ENCODE measurements at regions not wholly inside any gene's neighbourhood (a gene's known extent, or its start where the extent isn't known, plus 50 kb on each side); places are given as distances from the start of the nearest gene placed in this dataset.

GRCh38 chr10:29119374-29119773 is 169.5 kb upstream of the LYZL1 start:
- TF ChIP-seq, protein P1, sequence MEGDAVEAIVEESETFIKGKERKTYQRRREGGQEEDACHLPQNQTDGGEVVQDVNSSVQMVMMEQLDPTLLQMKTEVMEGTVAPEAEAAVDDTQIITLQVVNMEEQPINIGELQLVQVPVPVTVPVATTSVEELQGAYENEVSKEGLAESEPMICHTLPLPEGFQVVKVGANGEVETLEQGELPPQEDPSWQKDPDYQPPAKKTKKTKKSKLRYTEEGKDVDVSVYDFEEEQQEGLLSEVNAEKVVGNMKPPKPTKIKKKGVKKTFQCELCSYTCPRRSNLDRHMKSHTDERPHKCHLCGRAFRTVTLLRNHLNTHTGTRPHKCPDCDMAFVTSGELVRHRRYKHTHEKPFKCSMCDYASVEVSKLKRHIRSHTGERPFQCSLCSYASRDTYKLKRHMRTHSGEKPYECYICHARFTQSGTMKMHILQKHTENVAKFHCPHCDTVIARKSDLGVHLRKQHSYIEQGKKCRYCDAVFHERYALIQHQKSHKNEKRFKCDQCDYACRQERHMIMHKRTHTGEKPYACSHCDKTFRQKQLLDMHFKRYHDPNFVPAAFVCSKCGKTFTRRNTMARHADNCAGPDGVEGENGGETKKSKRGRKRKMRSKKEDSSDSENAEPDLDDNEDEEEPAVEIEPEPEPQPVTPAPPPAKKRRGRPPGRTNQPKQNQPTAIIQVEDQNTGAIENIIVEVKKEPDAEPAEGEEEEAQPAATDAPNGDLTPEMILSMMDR (IDR thresholded peaks at IDR 0.05; ENCODE audit: control insufficient read depth, extremely low read depth, insufficient read depth) = peak; percentile 24; the same call in 1 of the 2 replicates
- no peak for DNase-seq (ENCODE audit: low read depth)

GRCh38 chr10:29120216-29120615 is 168.7 kb upstream of the LYZL1 start:
- TF ChIP-seq, protein P1 (IDR thresholded peaks at IDR 0.05; ENCODE audit: control insufficient read depth, extremely low read depth, insufficient read depth) = no peak
- no peak for DNase-seq (ENCODE audit: low read depth)

More at GRCh38 chr10:29119374-29119773, 169.5 kb upstream of the LYZL1 start:
- no peak overlapping the region for H3K4me3 ChIP-seq (ENCODE audit: low read depth, low read length)

DNA sequence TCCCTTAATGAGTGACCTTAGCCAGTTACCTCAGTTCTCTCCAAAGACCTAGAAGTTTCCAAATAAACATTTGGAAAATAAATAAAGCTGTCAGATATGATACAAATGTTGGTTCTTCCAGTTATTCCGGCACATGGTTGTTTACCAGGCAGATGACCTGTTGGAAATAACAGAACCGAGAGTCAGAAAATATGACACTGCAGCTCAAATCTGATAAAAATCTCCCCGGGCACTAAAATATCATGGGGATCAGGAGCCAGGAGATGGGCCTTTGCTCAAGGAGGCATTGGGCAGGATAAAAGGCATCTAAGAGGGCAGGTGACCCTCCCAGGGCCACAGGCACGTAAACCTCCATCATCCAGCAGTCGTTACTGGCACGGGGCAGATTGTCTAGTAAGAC is 164.0 kb upstream of the LYZL1 start:
- no peak for DNase-seq (ENCODE audit: low read depth)
- TF ChIP-seq, protein P1 (IDR thresholded peaks at IDR 0.05; ENCODE audit: control insufficient read depth, extremely low read depth, insufficient read depth) = no peak

More at GRCh38 chr10:29120216-29120615, 168.7 kb upstream of the LYZL1 start:
- no peak overlapping the region for H3K4me3 ChIP-seq (ENCODE audit: low read depth, low read length)

DNA sequence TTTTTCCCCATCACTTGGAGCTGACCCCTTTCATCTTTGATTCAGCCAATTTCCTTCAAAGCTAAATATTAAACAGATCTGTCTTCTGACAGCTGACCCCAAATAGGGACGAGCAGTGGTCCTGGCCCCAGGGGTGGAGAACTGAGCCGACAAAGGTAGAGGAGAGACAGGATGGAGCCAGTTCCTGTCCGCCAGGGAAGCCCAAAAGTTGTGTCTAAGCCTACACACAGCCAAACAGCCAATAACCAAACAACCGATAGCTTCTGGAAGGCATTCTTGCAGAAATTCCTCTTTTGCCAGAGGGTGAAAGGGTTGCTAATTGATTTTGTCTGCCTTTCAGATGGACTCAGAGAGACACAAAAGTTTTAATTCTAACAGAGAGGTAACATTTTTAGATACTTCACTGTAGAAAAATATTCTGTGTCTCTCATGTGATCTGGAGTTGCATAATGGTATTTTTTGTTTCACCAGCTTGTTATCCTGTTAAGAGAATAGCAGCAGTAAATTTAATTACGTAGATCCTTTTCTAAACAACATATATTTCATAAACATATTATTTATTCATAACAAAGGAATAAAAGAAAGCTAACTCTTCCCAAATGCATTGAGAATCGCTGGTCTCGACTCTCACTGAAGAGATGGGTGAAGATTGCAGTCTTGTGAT is 161.7 kb upstream of the LYZL1 start:
- DNase-seq (ENCODE audit: low read depth) = no peak
- H3K4me3 ChIP-seq (ENCODE audit: low read depth, low read length) = no peak overlapping the region
- TF ChIP-seq, protein P1 (IDR thresholded peaks at IDR 0.05; ENCODE audit: control insufficient read depth, extremely low read depth, insufficient read depth) = no peak

More for the DNA sequence above, 164.0 kb upstream of the LYZL1 start:
- no peak overlapping the region for H3K4me3 ChIP-seq (ENCODE audit: low read depth, low read length)

DNA sequence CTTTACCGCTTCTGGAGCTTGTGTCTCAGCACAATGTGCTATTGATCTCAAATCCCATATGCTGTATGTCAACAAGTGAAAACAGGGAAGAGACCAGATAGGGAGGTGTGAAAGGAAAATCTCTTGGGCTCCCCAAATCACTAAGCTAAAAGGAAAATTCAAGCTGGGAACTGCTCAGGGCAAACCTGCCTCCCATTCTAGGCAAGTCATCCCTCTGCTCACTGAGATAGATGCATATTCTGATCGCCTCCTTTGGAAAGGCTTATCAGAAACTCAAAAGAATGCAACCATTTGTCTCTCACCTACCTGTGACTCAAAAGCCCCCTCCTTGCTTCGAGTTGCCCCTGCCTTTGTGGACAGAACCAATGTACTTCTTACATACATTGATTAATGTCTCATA is 161.1 kb upstream of the LYZL1 start:
- no peak overlapping the region for H3K4me3 ChIP-seq (ENCODE audit: low read depth, low read length)
- no peak for DNase-seq (ENCODE audit: low read depth)
- TF ChIP-seq, protein P1 (IDR thresholded peaks at IDR 0.05; ENCODE audit: control insufficient read depth, extremely low read depth, insufficient read depth) = no peak

- TF ChIP-seq, protein P1 (IDR thresholded peaks at IDR 0.05; ENCODE audit: control insufficient read depth, extremely low read depth, insufficient read depth) = peak; percentile 89
- DNase-seq (ENCODE audit: low read depth) = peak; percentile 92
- H3K4me3 ChIP-seq (ENCODE audit: low read depth, low read length) = no peak overlapping the region
Observed at GRCh38 chr10:29130190-29130673, 158.6 kb upstream of the LYZL1 start.

Data from LNCaP clone FGC (cell line).